Tibial nerve (tissue), 4 donors: ENCODE measurements at regions not wholly inside any gene's neighbourhood (a gene's known extent, or its start where the extent isn't known, plus 50 kb on each side); places are given as distances from the start of the nearest gene placed in this dataset.

ENCODE experiments used
- DNase-seq, 2 donors: peaks; one replicate each; pipeline ENCODE4 v3.0.0-alpha.2; 2019; ENCODE audit warnings: low spot score in 2 of 2
- H3K27ac ChIP-seq, 4 donors: fragments of 200-600 bp; sonication (generic) in 3 of 4; one replicate each; pipeline ENCODE4 v1.5.1; 2017 to 2019; ENCODE audit warnings: mild to moderate bottlenecking in 1 of 4
- H3K27me3 ChIP-seq, 2 donors: fragments of 200-600 bp; sonication (generic) in 1 of 2; one replicate each; pipeline versions ENCODE4 v1.5.1 to v1.6.0; 2017 to 2019
- H3K36me3 ChIP-seq, 3 donors: fragments of 200-600 bp; sonication (generic); one replicate each; pipeline ENCODE4 v1.5.1; 2018 to 2019
- H3K4me1 ChIP-seq, 4 donors: fragments of 200-600 bp; sonication (generic) in 3 of 4; one replicate each; pipeline ENCODE4 v1.5.1; 2017 to 2019
- H3K4me3 ChIP-seq, 4 donors: fragments of 200-600 bp; sonication (generic) in 3 of 4; one replicate each; pipeline ENCODE4 v1.5.1; 2017 to 2019; ENCODE audit warnings: mild to moderate bottlenecking in 1 of 4, moderate library complexity in 1 of 4
- H3K9me3 ChIP-seq, 4 donors: fragments of 200-600 bp; sonication (generic) in 3 of 4; one replicate each; pipeline ENCODE4 v1.5.1; 2017 to 2019
- EP300 ChIP-seq, 2 donors: sonication (generic); formaldehyde crosslinking; IDR thresholded peaks; one replicate each; pipeline ENCODE4 v1.6.1; 2017; ENCODE audit warnings: antibody characterized with exemption in 2 of 2, mild to moderate bottlenecking in 1 of 2
- POLR2A ChIP-seq, 2 donors: fragments of 450-650 bp; IDR thresholded peaks; one replicate each; pipeline ENCODE4 v1.6.1; 2017; ENCODE audit warnings: antibody characterized with exemption in 2 of 2, mild to moderate bottlenecking in 2 of 2, moderate library complexity in 2 of 2
- WGBS, 2 donors: methylation state at CpG; one replicate each; pipeline ENCODE4 v1.1.5; 2018; 5-methylcytosine and 5-hydroxymethylcytosine counted together
- TF ChIP-seq, protein P1 (sequence below), 5 experiments: fragments of 200-600 bp in 3 of 5; fragments of 450-650 bp in 2 of 5; sonication (generic) in 3 of 5; IDR thresholded peaks; one replicate each; pipeline ENCODE4 v1.5.1; 2016 to 2019; ENCODE audit warnings: antibody characterized with exemption in 5 of 5, mild to moderate bottlenecking in 3 of 5, moderate library complexity in 2 of 5

GRCh38 chr12:47410862-47411261 is 295.0 kb downstream of the RPAP3 start:
- Histone ChIP-seq H3K4me3 (no peak overlapping the region), H3K27me3 (no peaks in the 10 kb centered on the region), H3K4me1 (peaks cover 0 to 7% (median 0%) of the 10 kb centered on the region in 4 donors), H3K27ac (no peak overlapping the region), H3K36me3 (no peaks in the 10 kb centered on the region), H3K9me3 (no peaks in the 10 kb centered on the region)
- TF ChIP-seq EP300 (IDR thresholded peaks at IDR 0.05), result no peak
- TF ChIP-seq, protein P1, sequence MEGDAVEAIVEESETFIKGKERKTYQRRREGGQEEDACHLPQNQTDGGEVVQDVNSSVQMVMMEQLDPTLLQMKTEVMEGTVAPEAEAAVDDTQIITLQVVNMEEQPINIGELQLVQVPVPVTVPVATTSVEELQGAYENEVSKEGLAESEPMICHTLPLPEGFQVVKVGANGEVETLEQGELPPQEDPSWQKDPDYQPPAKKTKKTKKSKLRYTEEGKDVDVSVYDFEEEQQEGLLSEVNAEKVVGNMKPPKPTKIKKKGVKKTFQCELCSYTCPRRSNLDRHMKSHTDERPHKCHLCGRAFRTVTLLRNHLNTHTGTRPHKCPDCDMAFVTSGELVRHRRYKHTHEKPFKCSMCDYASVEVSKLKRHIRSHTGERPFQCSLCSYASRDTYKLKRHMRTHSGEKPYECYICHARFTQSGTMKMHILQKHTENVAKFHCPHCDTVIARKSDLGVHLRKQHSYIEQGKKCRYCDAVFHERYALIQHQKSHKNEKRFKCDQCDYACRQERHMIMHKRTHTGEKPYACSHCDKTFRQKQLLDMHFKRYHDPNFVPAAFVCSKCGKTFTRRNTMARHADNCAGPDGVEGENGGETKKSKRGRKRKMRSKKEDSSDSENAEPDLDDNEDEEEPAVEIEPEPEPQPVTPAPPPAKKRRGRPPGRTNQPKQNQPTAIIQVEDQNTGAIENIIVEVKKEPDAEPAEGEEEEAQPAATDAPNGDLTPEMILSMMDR (IDR thresholded peaks at IDR 0.05), result no peak
- no peak for TF ChIP-seq POLR2A (IDR thresholded peaks at IDR 0.05)
- WGBS, 2 donors, result 88 to 90% methylated on average over 3 of the region's 3 CpGs
- DNase-seq, result no peak

- Histone ChIP-seq H3K4me1 (peaks cover 0 to 7% (median 0%) of the 10 kb centered on the region in 4 donors), H3K36me3 (no peaks in the 10 kb centered on the region)
- TF ChIP-seq, protein P1 (IDR thresholded peaks at IDR 0.05), result no peak
- TF ChIP-seq POLR2A (IDR thresholded peaks at IDR 0.05) (no peak), EP300 (IDR thresholded peaks at IDR 0.05) (no peak)
Observed at GRCh38 chr12:47410383-47410782, 295.4 kb downstream of the RPAP3 start.

GRCh38 chr12:47409310-47409987 is 296.4 kb downstream of the RPAP3 start:
- WGBS, 2 donors, result 79 to 80% methylated on average over 4 of the region's 4 CpGs
- Histone ChIP-seq H3K27ac (no peak overlapping the region), H3K4me1 (peaks cover 0 to 7% (median 0%) of the 10 kb centered on the region in 4 donors), H3K36me3 (no peaks in the 10 kb centered on the region), H3K9me3 (no peaks in the 10 kb centered on the region), H3K4me3 (no peak overlapping the region), H3K27me3 (no peaks in the 10 kb centered on the region)
- no peak for DNase-seq
- TF ChIP-seq POLR2A (IDR thresholded peaks at IDR 0.05) (no peak), EP300 (IDR thresholded peaks at IDR 0.05) (no peak)
- TF ChIP-seq, protein P1 (IDR thresholded peaks at IDR 0.05), result no peak

More at GRCh38 chr12:47410383-47410782, 295.4 kb downstream of the RPAP3 start:
- Histone ChIP-seq H3K27ac (no peak overlapping the region), H3K9me3 (no peaks in the 10 kb centered on the region), H3K4me3 (no peak overlapping the region), H3K27me3 (no peaks in the 10 kb centered on the region)
- DNase-seq, result no peak

DNA sequence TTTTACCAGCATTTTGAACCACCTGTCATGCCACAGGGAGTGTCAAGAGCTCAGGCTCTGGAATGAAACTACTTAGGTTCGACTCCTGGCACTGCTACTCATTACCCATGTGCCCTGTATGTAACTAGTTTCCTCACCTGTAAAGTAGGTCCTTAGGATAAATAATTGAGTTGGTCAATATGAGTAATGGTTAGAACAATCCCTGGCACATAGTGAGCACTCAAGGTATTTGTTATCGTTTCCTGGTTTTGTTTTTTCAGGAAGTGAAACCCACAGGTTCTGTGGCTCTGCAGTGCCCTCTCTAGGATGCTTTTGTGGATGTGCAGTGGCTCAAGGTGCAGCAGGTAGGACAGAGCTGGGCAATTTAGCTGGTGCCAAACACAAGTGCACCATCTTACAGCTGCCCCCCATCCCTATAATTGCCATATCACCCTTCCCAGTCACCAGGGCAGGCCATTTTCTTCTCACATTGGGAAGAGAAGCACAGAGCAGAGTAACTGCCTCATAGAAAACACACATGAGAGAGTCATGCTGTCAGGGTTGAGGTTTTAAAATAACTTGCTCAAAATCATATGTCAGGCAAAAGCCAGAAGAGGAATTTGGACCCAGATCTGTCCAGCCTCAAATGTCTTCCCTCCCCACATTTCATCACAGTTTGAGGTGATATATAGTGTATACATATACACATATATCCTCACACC is 297.5 kb downstream of the RPAP3 start:
- Histone ChIP-seq H3K4me1 (peaks cover 0 to 7% (median 0%) of the 10 kb centered on the region in 4 donors), H3K4me3 (no peak overlapping the region), H3K27ac (no peak overlapping the region), H3K36me3 (no peaks in the 10 kb centered on the region), H3K9me3 (no peaks in the 10 kb centered on the region), H3K27me3 (no peaks in the 10 kb centered on the region)
- TF ChIP-seq EP300 (IDR thresholded peaks at IDR 0.05), result no peak
- TF ChIP-seq, protein P1 (IDR thresholded peaks at IDR 0.05), result peak in 2 of 5 experiments; percentile 13 to 29
- 66 to 69% methylated on average over 2 of the region's 2 CpGs for WGBS, 2 donors
- no peak for DNase-seq

- no peak for DNase-seq
- Histone ChIP-seq H3K27ac (no peak overlapping the region), H3K4me1 (peaks cover 0 to 7% (median 0%) of the 10 kb centered on the region in 4 donors), H3K36me3 (no peaks in the 10 kb centered on the region), H3K4me3 (no peak overlapping the region), H3K27me3 (no peaks in the 10 kb centered on the region), H3K9me3 (no peaks in the 10 kb centered on the region)
- 51 to 57% methylated on average over 5 of the region's 5 CpGs for WGBS, 2 donors
- TF ChIP-seq EP300 (IDR thresholded peaks at IDR 0.05) (no peak), POLR2A (IDR thresholded peaks at IDR 0.05) (no peak)
- TF ChIP-seq, protein P1 (IDR thresholded peaks at IDR 0.05), result no peak
Observed at GRCh38 chr12:47407463-47408129, 298.2 kb downstream of the RPAP3 start.
